Aorta (tissue), 5 donors: ENCODE measurements at regions not wholly inside any gene's neighbourhood (a gene's known extent, or its start where the extent isn't known, plus 50 kb on each side); places are given as distances from the start of the nearest gene placed in this dataset.

Source experiments
- ATAC-seq: fragments of 200-7000 bp; cut with Tn5 transposase; one replicate; pipeline ENCODE4 v1.9.1; 2022; ENCODE audit warnings: moderate library complexity; ENCODE audit not compliant: low FRiP score
- DNase-seq, 2 donors: peaks; one replicate each; pipeline ENCODE4 v3.0.0-alpha.2; 2020
- H3K27ac ChIP-seq, 2 donors: one replicate each; pipeline ENCODE4 v1.5.1; 2013; ENCODE audit warnings: low read length in 2 of 2, mild to moderate bottlenecking in 2 of 2, moderate library complexity in 2 of 2, control low read depth in 1 of 2, inconsistent platforms in 1 of 2, low read depth in 1 of 2
- H3K27me3 ChIP-seq, 2 donors: one replicate each; pipeline ENCODE4 v1.6.1; 2013; ENCODE audit warnings: control low read depth in 1 of 2, low read length in 1 of 2, mild to moderate bottlenecking in 1 of 2, moderate library complexity in 1 of 2; ENCODE audit not compliant: insufficient read depth in 2 of 2, control insufficient read depth in 1 of 2
- H3K36me3 ChIP-seq, 2 donors: one replicate each; pipeline ENCODE4 v1.6.1; 2013; ENCODE audit warnings: control low read depth in 1 of 2, low read length in 1 of 2, mild to moderate bottlenecking in 1 of 2; ENCODE audit not compliant: insufficient read depth in 2 of 2, control insufficient read depth in 1 of 2
- H3K4me1 ChIP-seq, 2 donors: one replicate each; pipeline ENCODE4 v1.6.1; 2013; ENCODE audit warnings: low read length in 2 of 2, control low read depth in 1 of 2, mild to moderate bottlenecking in 1 of 2, moderate library complexity in 1 of 2; ENCODE audit not compliant: insufficient read depth in 2 of 2, control insufficient read depth in 1 of 2
- H3K4me3 ChIP-seq, 2 donors: one replicate each; pipeline ENCODE4 v1.5.1; 2013; ENCODE audit warnings: low read length in 2 of 2, control low read depth in 1 of 2, mild to moderate bottlenecking in 1 of 2
- H3K9me3 ChIP-seq: one replicate; pipeline ENCODE4 v1.6.1; 2013; ENCODE audit warnings: mild to moderate bottlenecking, low read length; ENCODE audit not compliant: control insufficient read depth
- WGBS, 2 donors: extraction: QIAGEN DNeasy Blood & Tissue Kit; methylation state at CpG; one replicate each; pipeline ENCODE4 v1.1.7; 2013; 5-methylcytosine and 5-hydroxymethylcytosine counted together
- intact Hi-C, 2 donors: fragments of 100-400 bp; cut with DNase I; formaldehyde crosslinking; loops; one replicate each; pipeline versions ENCODE4 v1.14.2 to v1.15.0; 2022
- donor health status: healthy with polysubstance abuse.
- donor health status: Bipolar disorder and iron deficiency.
- donor health status: DM: no; HTN: no; CAD: no.
- donor health status: DM: no; HTN: no; CAD: no.
- donor health status: DM: yes; HTN: yes; CAD: no.

- H3K36me3 ChIP-seq: no peaks in the 10 kb centered on the region
- WGBS, 2 donors: 3 to 8% methylated on average over 5 of the region's 5 CpGs
- H3K27ac ChIP-seq: peak overlapping the region; percentile 50 to 76
- no peaks in the 10 kb centered on the region for H3K9me3 ChIP-seq
- peak; percentile 68 for ATAC-seq
- H3K4me1 ChIP-seq: peaks cover 5 to 12% of the 10 kb centered on the region in 2 donors
- intact Hi-C loops: loop anchor here in 1 of 2 donors (5.0 kb wide), 1 partner anchor 72 kb away; no protein-coding TSS in a partner anchor
- no peak overlapping the region for H3K4me3 ChIP-seq
- no peak for DNase-seq
- no peaks in the 10 kb centered on the region for H3K27me3 ChIP-seq
These were observed 173.0 kb downstream of the PCSK1 start for GRCh38 chr5:96260009-96260408.

GRCh38 chr5:96259151-96259772, 173.8 kb downstream of the PCSK1 start:
- Histone ChIP-seq H3K36me3 (no peaks in the 10 kb centered on the region), H3K9me3 (no peaks in the 10 kb centered on the region), H3K4me1 (peaks cover 5 to 12% of the 10 kb centered on the region in 2 donors), H3K27ac (peak overlapping the region; percentile 75 to 76), H3K4me3 (no peak overlapping the region), H3K27me3 (no peaks in the 10 kb centered on the region)
- peak; percentile 55 for ATAC-seq
- no peak for DNase-seq
- 29 to 38% methylated on average over 2 of the region's 2 CpGs for WGBS, 2 donors
- intact Hi-C loops: loop anchor here in 1 of 2 donors (2.0 to 5.0 kb wide), 2 partner anchors 78 to 397 kb away; no protein-coding TSS in a partner anchor

- no peak for ATAC-seq
- Histone ChIP-seq H3K4me3 (no peak overlapping the region), H3K27ac (no peak overlapping the region), H3K9me3 (no peaks in the 10 kb centered on the region), H3K4me1 (peaks cover 5 to 12% of the 10 kb centered on the region in 2 donors), H3K27me3 (no peaks in the 10 kb centered on the region), H3K36me3 (no peaks in the 10 kb centered on the region)
- DNase-seq: no peak
- intact Hi-C loops: loop anchor here in 1 of 2 donors (2.0 to 5.0 kb wide), 2 partner anchors 78 to 396 kb away; no protein-coding TSS in a partner anchor
These were observed 174.4 kb downstream of the PCSK1 start for GRCh38 chr5:96258692-96259091.

GRCh38 chr5:96257904-96258303, 175.1 kb downstream of the PCSK1 start:
- intact Hi-C loops: loop anchor here in 1 of 2 donors (2.0 to 5.0 kb wide), 2 partner anchors 79 to 396 kb away; no protein-coding TSS in a partner anchor
- H3K4me1 ChIP-seq: peaks cover 5 to 12% of the 10 kb centered on the region in 2 donors
- H3K4me3 ChIP-seq: no peak overlapping the region
- WGBS, 2 donors: 77 to 79% methylated on average over 2 of the region's 2 CpGs
- H3K9me3 ChIP-seq: no peaks in the 10 kb centered on the region
- no peaks in the 10 kb centered on the region for H3K27me3 ChIP-seq
- ATAC-seq: no peak
- H3K27ac ChIP-seq: no peak overlapping the region
- no peaks in the 10 kb centered on the region for H3K36me3 ChIP-seq
- no peak for DNase-seq

- Histone ChIP-seq H3K27me3 (no peaks in the 10 kb centered on the region), H3K9me3 (no peaks in the 10 kb centered on the region), H3K4me1 (peaks cover 5 to 12% of the 10 kb centered on the region in 2 donors), H3K36me3 (no peaks in the 10 kb centered on the region), H3K27ac (peak overlapping the region in 1 of 2 donors; percentile 71), H3K4me3 (no peak overlapping the region)
- 66 to 69% methylated on average over 5 of the region's 5 CpGs for WGBS, 2 donors
- DNase-seq (no peak), ATAC-seq (no peak)
- intact Hi-C loops: loop anchor here in 1 of 2 donors (5.0 kb wide), 1 partner anchor 395 kb away; no protein-coding TSS in a partner anchor
These were observed 176.1 kb downstream of the PCSK1 start for GRCh38 chr5:96256795-96257470.

- WGBS, 2 donors: 2 to 3% methylated on average over 5 of the region's 5 CpGs
- peak overlapping the region; percentile 36 to 87 for H3K27ac ChIP-seq
- ATAC-seq: peak; percentile 40
These were observed 177.9 kb downstream of the PCSK1 start for GRCh38 chr5:96254980-96255691.

GRCh38 chr5:96253140-96253539, 179.9 kb downstream of the PCSK1 start:
- Histone ChIP-seq H3K27me3 (no peaks in the 10 kb centered on the region), H3K9me3 (no peaks in the 10 kb centered on the region), H3K36me3 (no peaks in the 10 kb centered on the region), H3K27ac (no peak overlapping the region), H3K4me1 (peaks cover 2 to 3% of the 10 kb centered on the region in 2 donors), H3K4me3 (no peak overlapping the region)
- 84% methylated on average over 2 of the region's 2 CpGs for WGBS, 2 donors
- ATAC-seq: no peak
- DNase-seq: no peak
- intact Hi-C loops: no loop called here

More at GRCh38 chr5:96254980-96255691, 177.9 kb downstream of the PCSK1 start:
- DNase-seq: no peak
- Histone ChIP-seq H3K4me3 (peak overlapping the region in 1 of 2 donors; percentile 34), H3K36me3 (no peaks in the 10 kb centered on the region), H3K27me3 (no peaks in the 10 kb centered on the region), H3K4me1 (peaks cover 5 to 10% of the 10 kb centered on the region in 2 donors), H3K9me3 (no peaks in the 10 kb centered on the region)
- intact Hi-C loops: loop anchor here in 1 of 2 donors (5.0 kb wide), 1 partner anchor 393 kb away; no protein-coding TSS in a partner anchor

GRCh38 chr5:96252596-96252995, 180.5 kb downstream of the PCSK1 start:
- DNase-seq (no peak), ATAC-seq (no peak)
- Histone ChIP-seq H3K9me3 (no peaks in the 10 kb centered on the region), H3K4me3 (no peak overlapping the region), H3K27me3 (no peaks in the 10 kb centered on the region), H3K36me3 (no peaks in the 10 kb centered on the region), H3K27ac (no peak overlapping the region), H3K4me1 (peaks cover 0 to 4% of the 10 kb centered on the region in 2 donors)
- 65 to 69% methylated on average over 4 of the region's 4 CpGs for WGBS, 2 donors
- intact Hi-C loops: no loop called here
